Testis (tissue), 2 donors: ENCODE measurements at regions not wholly inside any gene's neighbourhood (a gene's known extent, or its start where the extent isn't known, plus 50 kb on each side); places are given as distances from the start of the nearest gene placed in this dataset.
"Not testable (repeated sequence)": the region's sequence is repeated elsewhere in the genome, so short reads cannot be mapped to it uniquely, and the experiment has no call there.

Source experiments
- DNase-seq: peaks from one replicate; pipeline ENCODE4 v3.0.0-alpha.2; 2019
- H3K27ac ChIP-seq, 2 donors: fragments of 200-600 bp; sonication (generic); one replicate each; pipeline ENCODE4 v1.5.1; 2019
- H3K27me3 ChIP-seq: fragments of 200-600 bp; sonication (generic); one replicate; pipeline ENCODE4 v1.5.1; 2019
- H3K36me3 ChIP-seq: fragments of 200-600 bp; sonication (generic); one replicate; pipeline ENCODE4 v1.5.1; 2017; ENCODE audit warnings: low read depth; ENCODE audit errors: missing control alignments
- H3K4me1 ChIP-seq: fragments of 200-600 bp; sonication (generic); one replicate; pipeline ENCODE4 v1.5.1; 2019
- H3K4me3 ChIP-seq, 2 donors: fragments of 200-600 bp; sonication (generic); one replicate each; pipeline ENCODE4 v1.5.1; 2017 to 2019
- H3K9me3 ChIP-seq: fragments of 200-600 bp; sonication (generic); one replicate; pipeline ENCODE4 v1.5.1; 2017
- CTCF ChIP-seq, 3 experiments: fragments of 450-650 bp in 2 of 3; fragments of 200-600 bp in 1 of 3; sonication (generic) in 1 of 3; IDR thresholded peaks; one replicate each; pipeline ENCODE4 v1.5.1; 2016 to 2019; ENCODE audit warnings: antibody characterized with exemption in 3 of 3, mild to moderate bottlenecking in 2 of 3, moderate library complexity in 1 of 3
- POLR2A ChIP-seq: fragments of 450-650 bp; IDR thresholded peaks from one replicate; pipeline ENCODE4 v1.6.1; 2017; ENCODE audit warnings: antibody characterized with exemption, mild to moderate bottlenecking, moderate library complexity
- WGBS, 2 donors: methylation state at CpG; one replicate each; pipeline ENCODE4 v1.1.5; 2018; 5-methylcytosine and 5-hydroxymethylcytosine counted together
- intact Hi-C: fragments of 100-400 bp; cut with DNase I; formaldehyde crosslinking; loops from one replicate; pipeline ENCODE4 v1.15.1; 2023; ENCODE audit warnings: low total_unique reads

DNA sequence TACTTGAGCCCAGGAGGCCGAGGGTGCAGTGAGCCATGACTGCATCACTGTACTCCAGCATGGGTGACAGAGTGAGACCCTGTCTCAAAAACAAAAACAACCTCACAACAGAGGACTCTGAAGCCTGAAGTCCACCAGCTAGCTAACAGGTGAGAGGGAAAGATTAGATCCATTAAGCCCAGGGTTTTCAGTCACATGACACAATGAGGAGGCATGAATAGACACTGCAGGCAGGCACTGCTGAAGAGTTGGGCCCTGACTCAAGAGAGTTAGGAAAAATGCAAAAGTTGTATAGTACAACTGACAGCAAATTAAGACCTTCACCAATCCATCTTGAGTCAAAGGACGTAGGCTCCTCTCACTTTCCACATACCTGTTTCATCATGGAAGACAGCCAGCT lies 64.9 kb downstream of the IARS1 start:
- no peak for TF ChIP-seq CTCF (IDR thresholded peaks at IDR 0.05)
- Histone ChIP-seq H3K27me3 (no peaks in the 10 kb centered on the region), H3K27ac (no peak overlapping the region), H3K4me3 (no peak overlapping the region), H3K4me1 (no peaks in the 10 kb centered on the region), H3K36me3 (no peaks in the 10 kb centered on the region), H3K9me3 (no peaks in the 10 kb centered on the region)
- DNase-seq: no peak
- 93 to 97% methylated on average over 2 of the region's 2 CpGs for WGBS, 2 donors
- intact Hi-C loops: no loop called here

DNA sequence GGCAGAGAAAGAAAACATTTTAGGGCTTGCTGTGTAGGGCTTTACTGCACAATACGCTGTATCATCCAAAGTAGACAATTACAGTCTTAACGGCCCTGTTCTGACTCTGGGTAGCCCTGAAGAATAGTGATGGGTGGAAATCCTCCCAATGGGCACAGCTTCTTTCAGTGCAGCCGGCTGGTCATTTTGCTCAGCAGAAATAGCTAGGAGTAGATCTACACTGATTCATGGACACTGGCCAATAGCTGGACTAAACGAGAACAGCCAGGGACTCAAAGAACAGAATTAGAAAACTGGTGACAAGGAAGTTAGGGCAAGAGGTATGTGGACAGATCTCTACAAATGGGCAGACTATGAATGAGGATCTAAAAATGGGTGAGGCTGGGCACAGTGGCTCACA lies 69.3 kb downstream of the IARS1 start:
- H3K36me3 ChIP-seq: no peaks in the 10 kb centered on the region
- TF ChIP-seq CTCF (IDR thresholded peaks at IDR 0.05) (no peak), POLR2A (no peak)
- no peaks in the 10 kb centered on the region for H3K4me1 ChIP-seq
- DNase-seq: no peak
- H3K27ac ChIP-seq: no peak overlapping the region
- no peaks in the 10 kb centered on the region for H3K27me3 ChIP-seq
- H3K9me3 ChIP-seq: no peaks in the 10 kb centered on the region
- WGBS, 2 donors: 71 to 76% methylated on average over 4 of the region's 4 CpGs
- H3K4me3 ChIP-seq: no peak overlapping the region
- intact Hi-C loops: no loop called here

DNA sequence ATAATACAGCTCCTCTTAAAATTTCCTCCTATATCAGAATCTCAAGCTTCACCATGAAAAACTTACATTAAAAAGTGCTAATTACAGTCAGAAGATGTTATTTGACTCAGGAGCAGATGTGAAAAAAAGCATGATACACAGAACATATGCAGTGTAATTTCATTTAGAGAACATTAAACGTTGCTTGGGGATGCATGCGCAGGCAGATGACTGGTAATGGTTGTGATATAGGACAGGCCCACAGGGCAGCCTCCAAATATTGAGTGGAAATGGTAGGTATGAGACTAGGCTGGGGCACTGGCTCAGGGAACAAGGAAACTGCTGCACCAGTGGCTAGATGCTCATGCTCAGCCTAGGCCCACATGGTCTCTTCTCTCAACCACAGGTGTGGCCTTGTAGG lies 69.7 kb downstream of the IARS1 start:
- Histone ChIP-seq H3K4me1 (no peaks in the 10 kb centered on the region), H3K36me3 (no peaks in the 10 kb centered on the region), H3K4me3 (no peak overlapping the region), H3K27ac (no peak overlapping the region), H3K9me3 (no peaks in the 10 kb centered on the region), H3K27me3 (no peaks in the 10 kb centered on the region)
- intact Hi-C loops: no loop called here
- TF ChIP-seq CTCF (IDR thresholded peaks at IDR 0.05) (no peak), POLR2A (no peak)
- no peak for DNase-seq
- 84 to 90% methylated on average over 2 of the region's 2 CpGs for WGBS, 2 donors

- no peak overlapping the region for H3K4me3 ChIP-seq
- H3K27ac ChIP-seq: no peak overlapping the region
- no peaks in the 10 kb centered on the region for H3K9me3 ChIP-seq
- H3K4me1 ChIP-seq: no peaks in the 10 kb centered on the region
- H3K36me3 ChIP-seq: no peaks in the 10 kb centered on the region
- no peak for TF ChIP-seq CTCF (IDR thresholded peaks at IDR 0.05)
- TF ChIP-seq POLR2A: no peak
- intact Hi-C loops: no loop called here
- no peaks in the 10 kb centered on the region for H3K27me3 ChIP-seq
- DNase-seq: no peak
- WGBS, 2 donors: 82 to 92% methylated on average over 7 of the region's 7 CpGs
Measured at GRCh38 chr9:92208693-92209524, 84.6 kb downstream of the IARS1 start.

- Histone ChIP-seq H3K4me1 (no peaks in the 10 kb centered on the region), H3K36me3 (no peaks in the 10 kb centered on the region), H3K27ac (no peak overlapping the region), H3K9me3 (no peaks in the 10 kb centered on the region), H3K27me3 (no peaks in the 10 kb centered on the region), H3K4me3 (no peak overlapping the region)
- WGBS, 2 donors: 89 to 95% methylated on average over 1 of the region's 1 CpG
- no peak for DNase-seq
- intact Hi-C loops: no loop called here
- TF ChIP-seq CTCF (IDR thresholded peaks at IDR 0.05) (no peak), POLR2A (no peak)
Measured at GRCh38 chr9:92206488-92206887, 87.0 kb downstream of the IARS1 start.

DNA sequence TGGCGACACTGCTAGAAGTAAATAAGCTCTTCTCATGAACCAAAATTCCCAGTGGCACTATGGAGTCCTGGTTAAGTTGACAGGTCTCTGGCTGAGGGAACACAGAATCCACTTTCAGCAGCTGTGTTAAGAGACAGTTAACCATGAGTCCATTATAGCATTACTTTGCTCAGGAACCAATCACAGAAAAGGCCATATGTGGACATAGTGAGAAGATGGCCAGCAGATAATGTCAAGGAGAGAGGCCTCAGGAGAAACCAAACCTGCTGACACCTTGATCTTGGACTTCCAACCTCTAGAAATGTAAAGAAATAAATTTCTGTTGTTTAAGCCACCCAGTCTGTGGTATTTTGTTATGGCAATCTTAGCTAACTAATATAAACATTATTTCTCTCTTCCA lies 88.7 kb upstream of the SPTLC1 start:
- H3K4me3 ChIP-seq, H3K27me3 ChIP-seq, H3K27ac ChIP-seq, H3K4me1 ChIP-seq, H3K9me3 ChIP-seq, intact Hi-C loops, DNase-seq, H3K36me3 ChIP-seq: not testable (repeated sequence)
- WGBS, 2 donors: 92 to 94% methylated on average over 1 of the region's 1 CpG

- H3K4me1 ChIP-seq, DNase-seq, H3K9me3 ChIP-seq, H3K4me3 ChIP-seq, H3K36me3 ChIP-seq, H3K27ac ChIP-seq, H3K27me3 ChIP-seq, intact Hi-C loops: not testable (repeated sequence)
Measured at GRCh38 chr9:92198237-92198636, 83.0 kb upstream of the SPTLC1 start.
